ENCODE measurements at regions not wholly inside any gene's neighbourhood (a gene's known extent, or its start where the extent isn't known, plus 50 kb on each side); places are given as distances from the start of the nearest gene placed in this dataset.
A peak's percentile ranks its signal among the peaks of the same experiment; 100 is the strongest.

GRCh38 chrX:22429704-22430103 is 157.0 kb downstream of the CBLL2 start:
- DNase-seq = no peak
- WGBS (ENCODE audit: insufficient coverage) = no CpG with 5 or more reads among the region's 3 CpGs
- Histone ChIP-seq H3K36me3 (ENCODE audit: control insufficient read depth, insufficient read depth, low read length) (no peaks in the 10 kb centered on the region), H3K9me3 (replicated peaks; ENCODE audit: control insufficient read depth, low read depth, low read length) (no peaks in the 10 kb centered on the region), H3K4me3 (ENCODE audit: low read length) (no peak overlapping the region), H3K27me3 (ENCODE audit: control insufficient read depth, insufficient read depth, low read length) (peaks cover 7% of the 10 kb centered on the region), H3K27ac (ENCODE audit: low read length) (no peak overlapping the region), H3K4me1 (ENCODE audit: control insufficient read depth, insufficient read depth, low read length) (no peaks in the 10 kb centered on the region)

DNA sequence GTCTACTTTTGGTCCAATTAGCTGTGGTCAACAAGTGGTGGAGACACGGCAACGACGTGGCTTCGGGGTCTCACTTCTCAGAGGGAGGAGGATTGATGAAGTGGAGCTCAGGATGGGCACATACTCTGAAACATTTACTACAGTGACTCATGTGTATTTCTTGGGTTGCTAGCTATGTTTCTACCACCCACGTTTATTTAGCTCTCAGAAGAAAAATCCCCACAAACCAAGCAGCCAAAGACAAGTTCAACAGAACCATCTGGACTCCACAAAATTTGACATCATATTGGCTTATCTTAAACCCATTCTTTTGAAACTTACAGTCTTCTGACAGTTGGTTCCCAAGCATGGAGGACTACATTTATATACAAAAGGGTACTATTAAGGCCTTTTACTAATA is 158.0 kb downstream of the CBLL2 start:
- no peaks in the 10 kb centered on the region for H3K36me3 ChIP-seq (ENCODE audit: control insufficient read depth, insufficient read depth, low read length)
- DNase-seq = no peak
- peaks cover 7% of the 10 kb centered on the region for H3K27me3 ChIP-seq (ENCODE audit: control insufficient read depth, insufficient read depth, low read length)
- no peaks in the 10 kb centered on the region for H3K4me1 ChIP-seq (ENCODE audit: control insufficient read depth, insufficient read depth, low read length)
- WGBS (ENCODE audit: insufficient coverage) = 100% methylated on average over 2 of the region's 5 CpGs
- no peaks in the 10 kb centered on the region for H3K9me3 ChIP-seq (replicated peaks; ENCODE audit: control insufficient read depth, low read depth, low read length)
- H3K4me3 ChIP-seq (ENCODE audit: low read length) = no peak overlapping the region
- no peak overlapping the region for H3K27ac ChIP-seq (ENCODE audit: low read length)

DNA sequence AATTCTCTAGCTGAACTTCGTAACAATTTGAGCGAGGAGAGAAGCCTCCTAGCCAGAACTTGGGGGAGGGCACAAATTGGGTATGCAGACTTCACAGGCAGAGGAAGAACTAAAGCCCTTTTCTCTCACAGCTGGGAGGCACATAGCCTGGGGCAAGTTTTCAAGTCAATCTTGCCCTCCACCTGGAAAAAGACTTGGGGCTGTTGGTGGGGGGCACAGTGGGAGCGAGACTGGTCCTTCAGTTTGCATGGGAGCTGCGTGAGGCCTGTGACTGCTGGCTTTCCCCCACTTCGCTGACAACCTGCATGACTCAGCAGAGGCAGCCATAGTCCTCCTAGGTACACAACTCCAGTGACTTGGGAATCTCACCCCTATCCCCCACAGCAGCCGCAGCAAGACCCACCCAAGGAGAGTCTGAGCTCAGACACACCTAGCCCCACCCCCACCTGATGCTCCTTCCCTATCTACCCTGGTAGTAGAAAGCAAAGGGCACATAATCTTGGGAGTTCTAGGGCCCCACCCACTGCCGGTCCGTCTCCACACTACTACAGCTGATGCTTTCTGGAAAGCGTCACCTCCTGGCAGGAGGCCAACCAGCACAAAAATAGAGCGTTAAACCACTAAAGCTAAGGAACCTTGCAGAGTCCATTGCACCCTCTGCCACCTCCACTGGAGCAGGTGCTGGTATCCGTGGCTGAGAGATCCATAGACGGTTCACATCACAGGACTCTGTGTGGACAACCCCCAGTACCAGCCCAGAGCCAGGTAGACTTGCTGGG is 160.8 kb downstream of the CBLL2 start:
- Histone ChIP-seq H3K4me3 (ENCODE audit: low read length) (no peak overlapping the region), H3K27ac (ENCODE audit: low read length) (no peak overlapping the region), H3K4me1 (ENCODE audit: control insufficient read depth, insufficient read depth, low read length) (no peaks in the 10 kb centered on the region), H3K36me3 (ENCODE audit: control insufficient read depth, insufficient read depth, low read length) (no peaks in the 10 kb centered on the region), H3K27me3 (ENCODE audit: control insufficient read depth, insufficient read depth, low read length) (peaks cover 6% of the 10 kb centered on the region), H3K9me3 (replicated peaks; ENCODE audit: control insufficient read depth, low read depth, low read length) (no peaks in the 10 kb centered on the region)
- no peak for DNase-seq
- WGBS (ENCODE audit: insufficient coverage) = 61% methylated on average over 7 of the region's 12 CpGs

DNA sequence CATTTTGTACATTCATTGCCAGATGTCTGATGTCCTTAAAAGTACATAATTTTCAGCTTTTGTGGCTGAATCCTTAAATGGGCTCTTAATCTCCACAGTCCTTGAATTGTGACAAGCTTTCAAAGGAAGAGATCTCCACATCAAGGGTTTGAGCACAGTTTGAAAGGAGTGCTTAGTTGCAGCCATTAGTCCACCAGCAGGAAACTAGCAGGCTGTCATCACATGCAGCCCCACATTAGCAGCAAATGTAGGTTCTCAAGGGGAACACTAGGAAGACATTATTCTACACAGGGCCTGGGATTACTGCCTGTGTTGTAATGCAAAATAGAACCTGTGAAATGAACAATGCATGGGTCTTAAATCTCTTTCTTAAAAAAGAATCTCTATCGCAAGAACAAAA is 173.2 kb downstream of the CBLL2 start:
- Histone ChIP-seq H3K4me3 (ENCODE audit: low read length) (no peak overlapping the region), H3K9me3 (replicated peaks; ENCODE audit: control insufficient read depth, low read depth, low read length) (no peaks in the 10 kb centered on the region), H3K27me3 (ENCODE audit: control insufficient read depth, insufficient read depth, low read length) (peaks cover 2% of the 10 kb centered on the region), H3K36me3 (ENCODE audit: control insufficient read depth, insufficient read depth, low read length) (no peaks in the 10 kb centered on the region), H3K27ac (ENCODE audit: low read length) (no peak overlapping the region), H3K4me1 (ENCODE audit: control insufficient read depth, insufficient read depth, low read length) (no peaks in the 10 kb centered on the region)
- no CpG with 5 or more reads among the region's 1 CpG for WGBS (ENCODE audit: insufficient coverage)
- no peak for DNase-seq

GRCh38 chrX:22462959-22463358 is 190.2 kb downstream of the CBLL2 start:
- Histone ChIP-seq H3K27me3 (ENCODE audit: control insufficient read depth, insufficient read depth, low read length) (peaks cover 2% of the 10 kb centered on the region), H3K4me3 (ENCODE audit: low read length) (no peak overlapping the region), H3K4me1 (ENCODE audit: control insufficient read depth, insufficient read depth, low read length) (no peaks in the 10 kb centered on the region), H3K27ac (ENCODE audit: low read length) (no peak overlapping the region), H3K9me3 (replicated peaks; ENCODE audit: control insufficient read depth, low read depth, low read length) (no peaks in the 10 kb centered on the region), H3K36me3 (ENCODE audit: control insufficient read depth, insufficient read depth, low read length) (no peaks in the 10 kb centered on the region)
- WGBS (ENCODE audit: insufficient coverage) = no CpG with 5 or more reads among the region's 2 CpGs
- DNase-seq = no peak

- no peaks in the 10 kb centered on the region for H3K4me1 ChIP-seq (ENCODE audit: control insufficient read depth, insufficient read depth, low read length)
- no peaks in the 10 kb centered on the region for H3K36me3 ChIP-seq (ENCODE audit: control insufficient read depth, insufficient read depth, low read length)
- WGBS (ENCODE audit: insufficient coverage) = 100% methylated on average over 1 of the region's 2 CpGs
- no peaks in the 10 kb centered on the region for H3K9me3 ChIP-seq (replicated peaks; ENCODE audit: control insufficient read depth, low read depth, low read length)
- no peak for DNase-seq
- no peak overlapping the region for H3K27ac ChIP-seq (ENCODE audit: low read length)
- peaks cover 6% of the 10 kb centered on the region for H3K27me3 ChIP-seq (ENCODE audit: control insufficient read depth, insufficient read depth, low read length)
- no peak overlapping the region for H3K4me3 ChIP-seq (ENCODE audit: low read length)
These were observed 194.9 kb downstream of the CBLL2 start for GRCh38 chrX:22467571-22467970.

- peaks cover 14% of the 10 kb centered on the region for H3K9me3 ChIP-seq (replicated peaks; ENCODE audit: control insufficient read depth, low read depth, low read length)
- no peaks in the 10 kb centered on the region for H3K27me3 ChIP-seq (ENCODE audit: control insufficient read depth, insufficient read depth, low read length)
- peak; percentile 88 for DNase-seq
- H3K36me3 ChIP-seq (ENCODE audit: control insufficient read depth, insufficient read depth, low read length) = no peaks in the 10 kb centered on the region
- H3K27ac ChIP-seq (ENCODE audit: low read length) = no peak overlapping the region
- no peak overlapping the region for H3K4me3 ChIP-seq (ENCODE audit: low read length)
- no CpG with 5 or more reads among the region's 2 CpGs for WGBS (ENCODE audit: insufficient coverage)
- no peaks in the 10 kb centered on the region for H3K4me1 ChIP-seq (ENCODE audit: control insufficient read depth, insufficient read depth, low read length)
These were observed 208.7 kb downstream of the CBLL2 start for GRCh38 chrX:22481436-22481835.

- no peak for DNase-seq
- WGBS (ENCODE audit: insufficient coverage) = 100% methylated on average over 1 of the region's 6 CpGs
- no peaks in the 10 kb centered on the region for H3K4me1 ChIP-seq (ENCODE audit: control insufficient read depth, insufficient read depth, low read length)
- no peaks in the 10 kb centered on the region for H3K27me3 ChIP-seq (ENCODE audit: control insufficient read depth, insufficient read depth, low read length)
- H3K27ac ChIP-seq (ENCODE audit: low read length) = no peak overlapping the region
- no peaks in the 10 kb centered on the region for H3K36me3 ChIP-seq (ENCODE audit: control insufficient read depth, insufficient read depth, low read length)
- H3K9me3 ChIP-seq (replicated peaks; ENCODE audit: control insufficient read depth, low read depth, low read length) = no peaks in the 10 kb centered on the region
- no peak overlapping the region for H3K4me3 ChIP-seq (ENCODE audit: low read length)
These were observed 213.6 kb downstream of the CBLL2 start for GRCh38 chrX:22486296-22486695.

DNA sequence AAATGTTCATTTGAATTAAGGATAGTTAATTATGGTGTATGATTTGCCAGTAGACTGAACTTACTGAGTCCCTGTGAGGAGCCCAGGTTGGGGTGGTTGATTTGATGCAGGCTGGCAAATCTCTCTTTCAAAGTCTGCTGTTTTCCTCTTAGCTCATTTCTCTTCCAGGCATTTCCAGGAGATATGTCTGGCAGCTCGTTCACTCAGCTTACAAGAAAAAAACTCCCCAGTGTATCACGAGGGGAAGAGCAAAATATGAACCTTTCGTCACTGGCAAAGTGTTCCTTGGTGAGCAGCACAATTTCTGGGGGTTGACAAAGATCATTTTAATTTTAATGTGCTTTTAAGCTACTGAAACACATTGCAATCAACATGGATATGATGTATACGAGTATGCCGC is 244.2 kb downstream of the CBLL2 start:
- peaks cover 2% of the 10 kb centered on the region for H3K4me1 ChIP-seq (ENCODE audit: control insufficient read depth, insufficient read depth, low read length)
- 40% methylated on average over 3 of the region's 5 CpGs for WGBS (ENCODE audit: insufficient coverage)
- H3K36me3 ChIP-seq (ENCODE audit: control insufficient read depth, insufficient read depth, low read length) = no peaks in the 10 kb centered on the region
- H3K9me3 ChIP-seq (replicated peaks; ENCODE audit: control insufficient read depth, low read depth, low read length) = no peaks in the 10 kb centered on the region
- peak; percentile 47 for DNase-seq
- H3K27me3 ChIP-seq (ENCODE audit: control insufficient read depth, insufficient read depth, low read length) = no peaks in the 10 kb centered on the region
- no peak overlapping the region for H3K4me3 ChIP-seq (ENCODE audit: low read length)
- H3K27ac ChIP-seq (ENCODE audit: low read length) = no peak overlapping the region

DNA sequence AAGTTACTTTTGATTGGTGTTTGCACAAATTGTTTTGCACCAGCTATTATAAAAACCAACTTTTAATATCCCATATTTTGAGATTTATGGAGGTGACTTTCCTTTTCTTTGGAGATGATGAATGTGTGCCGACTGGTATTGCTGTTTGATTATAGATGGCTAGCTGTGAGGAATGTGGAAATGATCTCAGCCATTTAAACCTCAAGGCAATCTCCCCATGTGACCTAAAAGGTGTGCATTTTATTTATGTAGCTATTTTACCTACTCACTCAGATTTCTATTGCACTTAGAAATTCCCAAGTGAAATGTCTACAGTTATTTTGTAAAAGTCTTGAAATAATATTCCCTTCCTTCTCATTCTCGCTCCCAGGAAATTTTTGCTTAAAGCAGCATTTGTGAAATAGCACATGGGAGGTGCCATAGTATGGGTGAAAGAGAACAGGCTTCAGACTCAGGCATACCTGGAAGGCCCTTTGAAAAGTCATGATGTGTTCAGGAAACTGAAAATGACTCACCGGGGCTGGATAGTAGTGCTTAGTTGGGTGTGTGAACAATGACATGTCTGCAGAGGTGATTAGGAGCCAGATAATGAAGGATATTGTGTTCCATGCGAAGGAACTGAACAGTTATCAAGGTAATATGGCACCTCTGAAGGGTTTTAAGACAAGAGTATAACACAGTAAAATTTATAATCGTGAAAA is 247.6 kb downstream of the CBLL2 start:
- H3K27me3 ChIP-seq (ENCODE audit: control insufficient read depth, insufficient read depth, low read length) = no peaks in the 10 kb centered on the region
- no peaks in the 10 kb centered on the region for H3K36me3 ChIP-seq (ENCODE audit: control insufficient read depth, insufficient read depth, low read length)
- no peak overlapping the region for H3K4me3 ChIP-seq (ENCODE audit: low read length)
- DNase-seq = no peak
- no peak overlapping the region for H3K27ac ChIP-seq (ENCODE audit: low read length)
- WGBS (ENCODE audit: insufficient coverage) = 48% methylated on average over 3 of the region's 5 CpGs
- H3K9me3 ChIP-seq (replicated peaks; ENCODE audit: control insufficient read depth, low read depth, low read length) = no peaks in the 10 kb centered on the region
- H3K4me1 ChIP-seq (ENCODE audit: control insufficient read depth, insufficient read depth, low read length) = peaks cover 2% of the 10 kb centered on the region
